ENCODE measurements at regions not wholly inside any gene's neighbourhood (a gene's known extent, or its start where the extent isn't known, plus 50 kb on each side); places are given as distances from the start of the nearest gene placed in this dataset.

GRCh38 chr13:62850331-62850730 lies 1434.7 kb upstream of the PCDH20 start:
- no peak for TF ChIP-seq CTCF (IDR thresholded peaks at IDR 0.05)
- no peak for TF ChIP-seq POLR2A (IDR thresholded peaks at IDR 0.05)
- no peak for TF ChIP-seq POLR2AphosphoS5 (IDR thresholded peaks at IDR 0.05)

Measured in gastroesophageal sphincter (tissue), 3 donors.